ENCODE measurements at regions not wholly inside any gene's neighbourhood (a gene's known extent, or its start where the extent isn't known, plus 50 kb on each side); places are given as distances from the start of the nearest gene placed in this dataset.

- Histone ChIP-seq H3K27ac (ENCODE audit: low read depth, low read length) (no peak overlapping the region), H2AFZ (ENCODE audit: low read depth, low read length, severe bottlenecking) (no peak overlapping the region), H3K27me3 (ENCODE audit: low read length) (no peaks in the 10 kb centered on the region), H3K9me2 (replicated peaks; ENCODE audit: insufficient read depth, low read length) (no peaks in the 10 kb centered on the region), H3F3A (ENCODE audit: insufficient read depth) (no peaks in the 10 kb centered on the region), H3K9me3 (ENCODE audit: insufficient read depth, low read length) (no peaks in the 10 kb centered on the region), H3K36me3 (ENCODE audit: low read length) (no peaks in the 10 kb centered on the region), H3K9ac (ENCODE audit: low read length) (no peak overlapping the region), H3K4me2 (ENCODE audit: low read depth, low read length, poor library complexity, severe bottlenecking) (no peak overlapping the region), H3K4me3 (ENCODE audit: insufficient read depth, low read length, poor library complexity, severe bottlenecking) (no peak overlapping the region), H4K20me1 (ENCODE audit: low read depth, low read length) (no peaks in the 10 kb centered on the region), H3K79me2 (ENCODE audit: insufficient read depth, low read length) (no peaks in the 10 kb centered on the region)
- TF ChIP-seq CTCF (IDR thresholded peaks at IDR 0.05; ENCODE audit: insufficient read depth, low read length, poor library complexity, severe bottlenecking) (no peak), EZH2phosphoT487 (conservative IDR thresholded peaks at IDR 0.05; ENCODE audit: low read length) (no peak)
These were observed 481.8 kb upstream of the GHITM start for GRCh38 chr10:83657487-83657886.

- H3K9me2 ChIP-seq (replicated peaks; ENCODE audit: insufficient read depth, low read length): no peaks in the 10 kb centered on the region
- H3K27ac ChIP-seq (ENCODE audit: low read depth, low read length): no peak overlapping the region
- no peaks in the 10 kb centered on the region for H3K27me3 ChIP-seq (ENCODE audit: low read length)
- no peaks in the 10 kb centered on the region for H3K36me3 ChIP-seq (ENCODE audit: low read length)
- TF ChIP-seq EZH2phosphoT487 (conservative IDR thresholded peaks at IDR 0.05; ENCODE audit: low read length) (no peak), CTCF (IDR thresholded peaks at IDR 0.05; ENCODE audit: insufficient read depth, low read length, poor library complexity, severe bottlenecking) (no peak)
- H3K4me2 ChIP-seq (ENCODE audit: low read depth, low read length, poor library complexity, severe bottlenecking): no peak overlapping the region
- H4K20me1 ChIP-seq (ENCODE audit: low read depth, low read length): no peaks in the 10 kb centered on the region
- no peak overlapping the region for H2AFZ ChIP-seq (ENCODE audit: low read depth, low read length, severe bottlenecking)
- no peaks in the 10 kb centered on the region for H3K79me2 ChIP-seq (ENCODE audit: insufficient read depth, low read length)
- no peaks in the 10 kb centered on the region for H3K9me3 ChIP-seq (ENCODE audit: insufficient read depth, low read length)
- no peak overlapping the region for H3K9ac ChIP-seq (ENCODE audit: low read length)
- H3F3A ChIP-seq (ENCODE audit: insufficient read depth): no peaks in the 10 kb centered on the region
- H3K4me3 ChIP-seq (ENCODE audit: insufficient read depth, low read length, poor library complexity, severe bottlenecking): no peak overlapping the region
These were observed 475.4 kb upstream of the GHITM start for GRCh38 chr10:83663918-83664317.

GRCh38 chr10:83666762-83667161 lies 472.5 kb upstream of the GHITM start:
- H3K4me3 ChIP-seq (ENCODE audit: insufficient read depth, low read length, poor library complexity, severe bottlenecking): no peak overlapping the region
- TF ChIP-seq EZH2phosphoT487 (conservative IDR thresholded peaks at IDR 0.05; ENCODE audit: low read length): no peak
- TF ChIP-seq CTCF (IDR thresholded peaks at IDR 0.05; ENCODE audit: insufficient read depth, low read length, poor library complexity, severe bottlenecking): no peak

More at GRCh38 chr10:83666762-83667161, 472.5 kb upstream of the GHITM start:
- H3K79me2 ChIP-seq (ENCODE audit: insufficient read depth, low read length): no peaks in the 10 kb centered on the region
- no peak overlapping the region for H2AFZ ChIP-seq (ENCODE audit: low read depth, low read length, severe bottlenecking)
- no peak overlapping the region for H3K9ac ChIP-seq (ENCODE audit: low read length)
- no peaks in the 10 kb centered on the region for H3K27me3 ChIP-seq (ENCODE audit: low read length)
- H3K27ac ChIP-seq (ENCODE audit: low read depth, low read length): no peak overlapping the region
- no peaks in the 10 kb centered on the region for H4K20me1 ChIP-seq (ENCODE audit: low read depth, low read length)
- no peaks in the 10 kb centered on the region for H3K9me2 ChIP-seq (replicated peaks; ENCODE audit: insufficient read depth, low read length)
- H3K36me3 ChIP-seq (ENCODE audit: low read length): no peaks in the 10 kb centered on the region
- H3F3A ChIP-seq (ENCODE audit: insufficient read depth): no peaks in the 10 kb centered on the region
- no peaks in the 10 kb centered on the region for H3K9me3 ChIP-seq (ENCODE audit: insufficient read depth, low read length)
- no peak overlapping the region for H3K4me2 ChIP-seq (ENCODE audit: low read depth, low read length, poor library complexity, severe bottlenecking)

Measured in SU-DHL-6 (cell line).